A172 (cell line): ENCODE measurements at regions not wholly inside any gene's neighbourhood (a gene's known extent, or its start where the extent isn't known, plus 50 kb on each side); places are given as distances from the start of the nearest gene placed in this dataset.
"Not testable (repeated sequence)": the region's sequence is repeated elsewhere in the genome, so short reads cannot be mapped to it uniquely, and the experiment has no call there.

Source experiments
- DNase-seq: peaks from one replicate; pipeline ENCODE4 v3.0.0-alpha.2; 2015; ENCODE audit warnings: low spot score

- no peak for DNase-seq
These were observed 456.1 kb upstream of the PROX1 start for GRCh38 chr1:213531369-213532310.

GRCh38 chr1:213533125-213533524 lies 454.6 kb upstream of the PROX1 start:
- no peak for DNase-seq

- no peak for DNase-seq
These were observed 452.1 kb upstream of the PROX1 start for GRCh38 chr1:213535679-213536078.

- no peak for DNase-seq
These were observed 449.5 kb upstream of the PROX1 start for GRCh38 chr1:213538251-213538650.

GRCh38 chr1:213539464-213539863 lies 448.3 kb upstream of the PROX1 start:
- no peak for DNase-seq

- no peak for DNase-seq
These were observed 446.1 kb upstream of the PROX1 start for GRCh38 chr1:213541641-213542040.

GRCh38 chr1:213545181-213545580 lies 442.6 kb upstream of the PROX1 start:
- DNase-seq: not testable (repeated sequence)

- no peak for DNase-seq
These were observed 437.8 kb upstream of the PROX1 start for GRCh38 chr1:213549982-213550381.

GRCh38 chr1:213550804-213551203 lies 437.0 kb upstream of the PROX1 start:
- DNase-seq: no peak

- DNase-seq: no peak
These were observed 435.7 kb upstream of the PROX1 start for GRCh38 chr1:213552045-213552444.

GRCh38 chr1:213560226-213560625 lies 427.5 kb upstream of the PROX1 start:
- DNase-seq: no peak

GRCh38 chr1:213561870-213562269 lies 425.9 kb upstream of the PROX1 start:
- DNase-seq: no peak

GRCh38 chr1:213564215-213564659 lies 423.5 kb upstream of the PROX1 start:
- DNase-seq: no peak

- DNase-seq: no peak
These were observed 418.6 kb upstream of the PROX1 start for GRCh38 chr1:213568929-213569815.

GRCh38 chr1:213569816-213570150 lies 418.0 kb upstream of the PROX1 start:
- no peak for DNase-seq

GRCh38 chr1:213570487-213570886 lies 417.3 kb upstream of the PROX1 start:
- DNase-seq: no peak

- DNase-seq: no peak
These were observed 416.4 kb upstream of the PROX1 start for GRCh38 chr1:213571419-213571818.

GRCh38 chr1:213571843-213572242 lies 415.9 kb upstream of the PROX1 start:
- no peak for DNase-seq

- no peak for DNase-seq
These were observed 414.7 kb upstream of the PROX1 start for GRCh38 chr1:213572912-213573647.

GRCh38 chr1:213573648-213574009 lies 414.1 kb upstream of the PROX1 start:
- DNase-seq: no peak

- no peak for DNase-seq
These were observed 404.7 kb upstream of the PROX1 start for GRCh38 chr1:213582976-213583567.

- no peak for DNase-seq
These were observed 403.5 kb upstream of the PROX1 start for GRCh38 chr1:213584272-213584671.
